Pons (tissue), 1 donor: ENCODE measurements at regions not wholly inside any gene's neighbourhood (a gene's known extent, or its start where the extent isn't known, plus 50 kb on each side); places are given as distances from the start of the nearest gene placed in this dataset.
A peak's percentile ranks its signal among the peaks of the same experiment; 100 is the strongest.
"Not testable (repeated sequence)": the region's sequence is repeated elsewhere in the genome, so short reads cannot be mapped to it uniquely, and the experiment has no call there.

Source experiments
- DNase-seq: peaks from one replicate; pipeline ENCODE4 v3.0.0-alpha.2; 2016; ENCODE audit warnings: low spot score

- DNase-seq = no peak
Observed at GRCh38 chr13:31517599-31517998, 221.7 kb upstream of the RXFP2 start.

DNA sequence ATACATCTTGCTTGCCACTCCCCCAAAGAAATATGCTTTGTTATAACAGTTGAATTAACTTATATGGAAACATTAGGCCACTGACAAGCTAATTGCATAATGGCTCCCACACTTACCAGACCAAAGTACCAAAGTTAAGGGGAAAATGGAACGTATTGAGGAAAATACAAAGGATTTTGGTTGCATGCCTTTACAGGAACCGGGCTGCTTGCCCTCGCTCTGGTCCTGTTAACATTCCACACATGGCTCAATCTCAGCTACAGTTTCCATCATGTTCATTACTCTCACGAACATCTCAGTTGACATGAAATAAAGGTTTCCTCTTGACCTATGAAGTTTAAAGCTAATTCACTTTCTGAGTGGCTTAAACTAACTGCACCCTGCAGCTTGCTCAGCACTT, 220.7 kb upstream of the RXFP2 start:
- DNase-seq = no peak

- DNase-seq = no peak
Observed at GRCh38 chr13:31521435-31521834, 217.9 kb upstream of the RXFP2 start.

DNA sequence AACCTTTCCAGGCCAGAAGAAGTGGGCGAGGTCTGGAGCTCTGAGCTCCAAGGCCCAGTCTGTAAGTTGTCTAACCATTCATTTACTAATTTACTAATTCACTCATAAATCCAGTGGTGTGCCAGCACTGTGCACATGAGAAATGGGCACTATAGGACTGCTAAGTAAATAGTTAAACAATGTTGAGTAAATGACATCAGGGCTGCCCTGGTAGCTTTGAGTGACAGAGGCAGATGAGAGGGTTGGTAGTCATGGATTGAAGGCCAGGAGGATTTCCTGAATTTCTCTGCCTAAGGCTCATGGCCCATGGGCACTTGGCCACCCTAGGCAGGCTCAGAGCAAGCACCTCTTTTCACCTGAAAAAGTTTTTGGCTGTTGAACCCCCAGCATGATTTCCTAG, 216.9 kb upstream of the RXFP2 start:
- no peak for DNase-seq

DNA sequence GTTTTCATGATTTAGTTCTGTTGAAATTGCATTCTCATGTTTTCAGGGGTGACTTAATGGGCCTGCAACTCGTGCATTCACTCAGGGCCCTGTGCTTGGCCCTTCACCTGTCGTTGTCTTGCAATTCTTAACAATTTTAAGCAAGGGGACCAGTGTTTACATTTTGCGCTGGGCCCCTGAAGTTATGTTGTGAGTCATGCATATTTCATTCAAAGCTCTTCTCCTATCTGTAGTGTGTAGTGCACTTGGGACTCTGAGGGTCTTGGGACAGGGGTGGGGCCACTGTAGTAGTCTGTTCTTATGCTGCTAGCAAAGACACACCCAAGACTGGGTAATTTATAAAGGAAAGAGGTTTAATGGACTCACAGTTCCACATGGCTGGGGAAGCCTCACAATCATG, 211.2 kb upstream of the RXFP2 start:
- DNase-seq = no peak

DNA sequence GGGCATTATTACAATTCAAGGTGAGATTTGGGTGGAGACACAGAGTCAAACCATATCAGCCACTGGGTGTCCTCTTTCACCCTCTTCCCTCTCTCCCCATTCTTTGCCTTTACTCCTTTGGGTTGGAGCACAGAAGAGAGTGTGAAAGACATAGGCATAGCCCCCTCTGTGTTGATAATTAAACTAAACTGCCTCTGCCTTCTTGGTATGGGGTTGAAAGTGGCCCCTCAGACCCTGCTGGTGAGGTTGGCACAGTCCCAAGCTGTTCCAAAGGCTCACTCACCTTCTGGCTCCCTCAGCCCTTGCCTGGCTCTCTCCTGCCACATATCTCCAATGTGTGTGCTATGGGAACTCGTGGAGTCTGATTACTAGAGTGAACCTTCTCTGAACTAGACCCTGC, 210.6 kb upstream of the RXFP2 start:
- no peak for DNase-seq

- DNase-seq = no peak
Observed at GRCh38 chr13:31530922-31531321, 208.4 kb upstream of the RXFP2 start.

DNA sequence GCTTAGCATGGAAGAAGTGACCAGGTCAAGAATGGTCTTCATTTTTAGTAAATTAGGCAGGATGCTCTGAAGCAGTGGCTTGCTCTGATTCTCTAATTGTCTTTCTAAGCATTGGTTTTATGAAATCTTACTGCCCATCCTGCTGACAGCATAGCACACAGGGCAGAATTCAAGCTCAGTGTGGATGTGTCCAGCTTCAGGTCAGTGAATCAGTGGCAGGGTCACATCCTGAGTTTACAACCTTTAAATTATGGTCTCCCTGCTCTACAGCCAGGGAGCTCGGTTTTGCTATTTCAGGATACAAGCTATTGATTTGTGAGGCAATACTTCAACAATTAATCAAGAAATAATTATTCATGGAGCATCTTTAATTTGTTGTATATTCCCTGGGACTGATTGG, 202.3 kb upstream of the RXFP2 start:
- DNase-seq = no peak

DNA sequence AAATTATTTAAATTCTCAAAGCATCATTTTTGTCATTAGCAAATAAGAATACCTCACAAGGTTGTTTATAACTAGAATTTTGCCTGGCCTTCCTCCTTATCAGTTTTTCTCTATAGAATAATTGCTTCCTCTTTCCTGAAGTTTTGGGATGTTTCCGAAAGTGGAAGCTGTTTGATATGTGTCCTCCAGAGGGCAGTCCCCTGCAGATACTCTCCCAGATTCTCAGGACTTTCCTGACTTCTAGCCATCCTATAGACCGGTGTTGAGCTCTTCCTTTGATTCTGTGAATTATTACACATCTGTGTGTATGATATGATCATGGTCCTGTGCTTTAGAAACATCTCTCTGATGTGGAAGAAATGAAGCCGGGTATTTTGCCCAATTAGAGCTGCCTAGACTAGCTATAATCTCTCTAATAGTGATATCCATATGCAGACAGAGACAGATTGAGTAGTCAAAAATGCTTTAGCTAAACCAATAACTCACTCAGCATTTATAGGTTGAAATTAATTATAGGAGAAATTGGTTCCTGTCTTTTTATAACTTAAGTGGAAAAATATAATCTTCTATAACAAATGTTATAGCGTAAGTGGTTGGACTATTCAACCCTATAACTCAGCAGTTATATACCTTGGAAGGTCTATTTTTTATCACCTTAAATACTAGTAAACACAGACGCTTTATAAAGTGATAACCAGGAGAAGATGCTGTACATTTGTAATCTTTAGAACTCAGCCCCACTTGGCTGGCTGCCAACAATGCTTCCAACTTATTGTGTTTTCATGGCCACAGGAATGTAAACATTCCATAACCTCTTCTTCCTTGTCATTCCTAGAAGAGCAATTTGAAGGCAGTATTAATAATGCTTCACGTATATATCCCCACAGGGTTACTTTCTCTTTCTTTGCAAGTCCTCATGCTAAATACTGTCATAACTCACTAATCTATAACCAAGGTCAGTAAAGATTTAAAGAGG, 201.0 kb upstream of the RXFP2 start:
- DNase-seq = peak; percentile 16

- no peak for DNase-seq
Observed at GRCh38 chr13:31540281-31540680, 199.0 kb upstream of the RXFP2 start.

DNA sequence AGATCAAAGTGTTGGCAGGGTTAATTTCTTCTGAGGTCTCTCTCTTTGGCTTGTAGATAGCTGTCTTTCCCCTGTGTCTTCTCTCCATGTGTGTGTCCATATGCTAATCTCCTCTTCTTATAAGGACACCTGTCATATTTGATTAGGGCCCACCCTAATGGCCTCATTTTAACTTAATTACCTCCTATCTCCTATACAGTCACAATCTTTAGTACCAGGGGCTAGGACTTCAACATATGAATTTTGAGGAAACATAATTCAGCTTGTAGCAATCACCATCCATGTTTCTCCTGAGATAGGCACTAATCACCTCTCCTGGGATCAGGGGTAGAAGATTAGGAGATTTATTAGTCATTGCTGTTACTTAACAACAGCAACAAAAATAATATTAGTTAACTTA, 196.1 kb upstream of the RXFP2 start:
- DNase-seq = no peak

- no peak for DNase-seq
Observed at GRCh38 chr13:31545616-31546015, 193.7 kb upstream of the RXFP2 start.

- no peak for DNase-seq
Observed at GRCh38 chr13:31556376-31556775, 182.9 kb upstream of the RXFP2 start.

DNA sequence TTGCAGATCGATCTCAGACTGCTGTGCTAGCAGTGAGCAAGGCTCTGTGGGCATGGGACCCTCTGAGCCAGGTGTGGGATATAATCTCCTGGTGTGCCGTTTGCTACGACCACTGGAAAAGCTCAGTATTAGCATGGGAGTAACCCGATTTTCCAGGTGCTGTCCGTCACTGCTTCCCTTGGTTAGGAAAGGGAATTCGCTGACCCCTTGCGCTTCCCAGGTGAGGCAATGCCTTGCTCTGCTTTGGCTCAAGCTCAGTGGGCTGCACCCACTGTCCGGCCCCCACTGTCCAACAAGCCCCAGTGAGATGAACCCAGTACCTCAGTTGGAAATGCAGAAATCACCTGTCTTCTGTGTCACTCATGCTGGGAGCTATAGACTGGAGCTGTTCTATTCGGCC, 155.1 kb upstream of the RXFP2 start:
- DNase-seq = not testable (repeated sequence)

DNA sequence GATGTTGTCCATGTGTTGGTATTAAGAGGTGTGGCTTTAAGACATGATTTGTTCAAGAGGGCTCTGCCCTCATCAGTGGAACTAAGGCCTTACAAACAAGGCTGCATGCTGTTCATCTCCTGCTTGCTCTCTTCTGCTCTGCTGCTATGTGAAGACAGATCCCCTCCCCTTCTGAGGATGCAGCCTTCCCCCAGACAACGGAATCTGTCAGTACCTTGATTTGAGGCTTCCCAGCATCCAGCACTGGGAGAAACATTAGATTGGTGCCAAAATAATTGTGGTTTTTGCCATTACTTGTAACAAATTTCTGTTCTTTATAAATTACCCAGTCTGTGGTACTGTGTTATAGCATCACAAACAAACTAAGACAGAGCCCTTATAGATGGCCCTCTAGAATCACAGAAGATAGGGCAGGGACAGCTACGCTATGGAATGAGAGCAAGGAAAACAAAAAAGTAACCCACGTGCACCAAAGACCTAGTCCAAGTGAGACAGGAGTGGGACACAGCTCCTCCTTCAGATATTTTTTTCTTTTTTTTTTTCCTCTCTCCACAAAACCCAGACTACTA, 151.5 kb upstream of the RXFP2 start:
- DNase-seq = no peak

- DNase-seq = no peak
Observed at GRCh38 chr13:31588316-31588715, 151.0 kb upstream of the RXFP2 start.

DNA sequence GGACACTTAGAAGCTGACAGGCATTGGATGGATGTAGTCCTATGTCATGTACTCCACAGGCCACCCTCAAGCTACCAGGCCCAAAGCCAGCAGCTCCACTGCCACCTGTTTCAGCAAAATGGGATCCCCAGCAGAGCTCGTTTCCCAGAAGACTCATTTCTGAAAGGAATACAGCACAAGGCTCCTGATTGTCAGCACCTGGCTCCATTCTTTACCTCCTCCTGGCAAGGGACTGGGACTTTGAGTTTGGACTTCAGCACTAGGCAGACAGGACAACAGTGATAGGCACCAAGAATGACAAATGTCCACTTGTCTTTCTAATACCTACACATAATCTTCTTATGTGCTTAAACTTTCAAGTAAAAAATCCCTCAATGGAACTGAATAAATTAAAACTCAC, 150.4 kb upstream of the RXFP2 start:
- no peak for DNase-seq

DNA sequence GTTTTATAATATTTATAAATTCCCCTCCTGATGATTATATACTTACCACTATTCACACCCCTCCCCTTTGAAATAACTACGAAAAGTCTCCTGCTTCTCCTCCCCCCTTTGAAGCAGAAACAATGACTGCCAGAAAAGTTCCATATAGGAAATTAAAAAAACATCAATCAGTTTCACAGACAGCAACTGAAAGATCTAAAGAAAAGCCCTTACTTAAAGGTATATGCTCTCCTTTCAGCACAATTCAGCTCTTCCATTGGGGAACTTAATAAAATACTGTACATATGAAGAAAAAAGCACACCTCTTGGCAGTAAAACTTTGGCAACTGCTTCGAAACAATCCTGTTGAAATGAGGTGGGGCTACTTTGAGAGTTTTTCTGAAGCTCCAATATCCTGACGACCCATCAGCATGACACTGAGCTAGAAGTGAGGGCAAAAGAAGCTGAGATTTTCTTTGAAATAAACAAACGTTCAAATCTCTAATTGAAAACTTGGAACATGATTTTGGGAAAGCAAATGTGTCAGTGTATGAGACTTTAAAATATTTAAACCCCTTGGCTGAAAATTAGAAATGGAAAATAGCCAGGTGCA, 147.6 kb upstream of the RXFP2 start:
- no peak for DNase-seq

DNA sequence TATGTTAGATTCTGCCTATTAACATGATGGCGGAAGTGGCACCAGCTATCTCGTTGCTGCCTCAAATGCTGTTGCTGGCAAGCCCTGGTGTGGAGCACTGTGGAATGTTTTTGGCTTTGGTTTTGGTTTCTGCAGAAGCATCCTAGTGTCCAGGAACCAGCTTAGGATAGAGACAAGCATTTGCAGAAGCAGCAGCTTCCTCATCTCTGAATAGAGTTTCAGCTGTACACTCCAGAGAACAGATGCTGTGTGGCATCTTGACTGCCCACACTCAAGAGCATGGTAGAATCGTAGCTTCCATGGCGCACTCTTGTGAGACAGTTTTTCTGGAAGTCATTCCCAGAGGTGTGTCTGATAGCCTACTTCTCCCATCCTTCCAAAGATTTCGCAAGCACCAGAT, 145.3 kb upstream of the RXFP2 start:
- DNase-seq = no peak

- no peak for DNase-seq
Observed at GRCh38 chr13:31595563-31595962, 143.8 kb upstream of the RXFP2 start.

GRCh38 chr13:31598990-31599389, 140.3 kb upstream of the RXFP2 start:
- DNase-seq = no peak

DNA sequence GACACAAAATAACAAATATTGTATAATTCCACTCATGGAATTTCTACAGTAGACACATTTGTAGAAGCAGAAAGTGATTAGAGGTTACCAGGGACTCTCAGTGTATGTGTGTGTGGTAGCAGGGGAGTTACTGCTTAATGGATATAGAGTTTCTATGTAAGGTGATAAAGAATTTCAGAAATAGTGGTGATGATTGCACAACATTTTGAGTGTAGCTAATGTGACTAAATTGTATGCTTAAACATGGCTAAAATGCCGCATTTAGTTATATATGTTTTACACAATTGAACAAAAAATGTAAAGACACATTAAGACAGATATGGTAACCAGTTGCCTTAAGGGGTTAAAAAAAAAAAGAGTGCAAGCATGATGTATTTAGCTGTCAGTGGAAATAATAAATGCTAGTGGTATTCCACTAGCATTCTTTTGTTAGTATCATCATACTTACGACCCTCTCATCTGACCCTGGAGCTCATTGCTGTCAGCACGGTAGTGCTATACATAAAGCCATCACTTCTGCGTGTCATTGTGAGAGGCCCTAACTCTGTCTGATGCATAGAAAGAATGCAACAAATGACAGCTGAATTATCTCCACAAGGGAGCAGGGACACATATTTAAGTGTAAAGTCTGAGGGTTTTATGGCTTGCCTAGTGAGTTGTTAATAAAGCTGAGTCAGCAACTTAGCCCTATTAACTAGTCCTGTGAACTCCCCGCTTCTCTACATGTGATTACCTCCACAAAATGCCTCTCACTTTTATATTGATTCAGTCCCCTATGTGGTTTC, 134.1 kb upstream of the RXFP2 start:
- no peak for DNase-seq
